KBM-7 (cell line): ENCODE measurements at regions not wholly inside any gene's neighbourhood (a gene's known extent, or its start where the extent isn't known, plus 50 kb on each side); places are given as distances from the start of the nearest gene placed in this dataset.
"Not testable (repeated sequence)": the region's sequence is repeated elsewhere in the genome, so short reads cannot be mapped to it uniquely, and the experiment has no call there.

Experiments
- DNase-seq: peaks from one replicate; pipeline ENCODE4 v3.0.0-alpha.2; 2015
- in situ Hi-C: fragments of 300-500 bp; cut with MboI; formaldehyde crosslinking; loops from 2 replicates; pipeline ENCODE4 v1.14.3; 2020; ENCODE audit warnings: low sequenced_read_pairs, low pct_unique_long_range_greater_than_20kb, mixed read lengths

DNA sequence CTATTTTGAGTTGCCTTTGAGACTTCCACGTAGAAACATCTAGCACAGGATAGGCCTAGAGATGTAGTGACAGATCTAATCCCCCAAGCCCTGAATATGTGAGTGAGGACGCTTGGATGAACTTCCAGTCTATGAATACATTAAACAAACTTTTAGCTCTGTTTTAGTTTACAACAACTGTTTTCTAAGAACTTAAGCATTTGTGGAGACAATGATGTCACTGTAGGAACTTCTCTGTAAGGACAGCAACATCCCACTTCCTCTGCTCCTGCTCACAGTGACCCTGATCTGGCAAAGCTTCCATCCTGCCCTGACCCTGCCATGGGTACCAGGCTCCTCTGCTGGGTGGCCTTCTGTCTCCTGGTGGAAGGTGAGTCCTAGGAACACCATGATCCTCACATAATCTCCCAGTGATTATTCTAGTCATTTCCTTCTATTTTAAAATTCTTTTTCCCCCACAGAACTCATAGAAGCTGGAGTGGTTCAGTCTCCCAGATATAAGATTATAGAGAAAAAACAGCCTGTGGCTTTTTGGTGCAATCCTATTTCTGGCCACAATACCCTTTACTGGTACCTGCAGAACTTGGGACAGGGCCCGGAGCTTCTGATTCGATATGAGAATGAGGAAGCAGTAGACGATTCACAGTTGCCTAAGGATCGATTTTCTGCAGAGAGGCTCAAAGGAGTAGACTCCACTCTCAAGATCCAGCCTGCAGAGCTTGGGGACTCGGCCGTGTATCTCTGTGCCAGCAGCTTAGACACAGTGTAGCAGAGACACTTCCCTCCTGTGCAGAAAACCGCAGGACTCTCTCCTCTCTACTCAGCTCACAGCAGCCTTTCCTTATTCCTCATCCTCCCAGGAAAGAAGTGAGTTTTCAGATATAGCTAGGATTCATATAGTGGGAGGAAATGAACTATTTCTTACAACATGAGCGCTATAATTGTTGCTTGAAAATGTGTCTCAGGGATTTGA is 194.4 kb upstream of the PRSS1 start:
- DNase-seq, result no peak
- in situ Hi-C loops, result no loop called here

DNA sequence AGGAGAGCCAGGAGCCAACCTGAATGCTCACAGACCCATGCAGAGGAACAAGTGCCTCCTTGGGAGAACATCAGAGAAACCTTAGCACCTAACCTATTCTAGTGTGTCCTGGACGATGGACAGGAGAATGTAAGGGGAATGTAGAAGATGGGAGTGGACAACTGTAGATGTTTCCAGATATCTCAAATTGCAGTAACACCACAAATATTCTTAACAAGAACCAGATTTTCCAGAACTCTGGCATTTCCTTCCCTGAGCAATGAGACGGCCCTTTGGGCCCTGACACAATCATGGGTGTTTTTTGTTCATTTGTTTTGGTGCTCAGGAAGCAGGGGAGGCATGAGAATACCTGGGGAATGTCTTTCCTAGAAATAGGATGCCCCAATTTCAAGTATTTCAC is 196.1 kb upstream of the PRSS1 start:
- DNase-seq, result no peak
- in situ Hi-C loops, result no loop called here

DNA sequence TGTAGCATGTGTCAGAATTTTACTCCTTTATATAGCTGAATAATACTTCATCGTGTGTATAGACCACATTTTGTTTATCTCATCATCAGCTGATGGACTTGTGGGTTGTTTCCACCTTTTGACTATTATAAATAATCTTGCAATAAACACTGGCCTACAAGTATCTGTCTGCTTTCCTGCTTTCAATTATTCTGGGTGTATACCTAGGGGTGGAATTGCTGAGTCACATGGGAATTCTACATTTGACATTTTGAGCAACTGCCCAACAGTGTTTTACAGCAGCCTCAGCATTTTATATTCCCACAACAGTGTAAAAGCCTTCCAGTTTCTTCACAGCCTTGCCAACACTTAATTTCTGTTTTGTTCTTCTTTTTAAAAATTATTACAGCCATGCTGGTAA is 200.3 kb upstream of the PRSS1 start:
- no peak for DNase-seq

DNA sequence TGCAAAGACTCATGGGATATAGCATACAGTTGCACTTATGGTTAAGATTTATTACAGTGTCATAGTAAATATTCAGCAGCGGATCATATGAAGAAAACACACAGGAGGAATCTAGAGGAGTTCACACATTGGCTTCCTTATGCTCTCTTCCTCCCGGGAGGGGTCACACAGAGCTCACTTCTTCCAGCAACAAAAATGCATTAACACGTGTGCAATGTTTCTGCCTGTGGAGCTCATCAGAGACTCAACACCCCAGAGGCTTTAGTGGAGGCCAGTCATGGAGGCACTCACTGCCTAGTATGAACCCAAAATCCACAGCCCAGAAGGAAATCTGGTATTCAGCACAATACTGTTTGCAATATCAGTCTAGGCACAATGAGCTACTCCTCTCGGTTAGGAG is 202.8 kb upstream of the PRSS1 start:
- in situ Hi-C loops, result no loop called here
- DNase-seq, result no peak

More for the DNA sequence above, 200.3 kb upstream of the PRSS1 start:
- in situ Hi-C loops, result no loop called here

DNA sequence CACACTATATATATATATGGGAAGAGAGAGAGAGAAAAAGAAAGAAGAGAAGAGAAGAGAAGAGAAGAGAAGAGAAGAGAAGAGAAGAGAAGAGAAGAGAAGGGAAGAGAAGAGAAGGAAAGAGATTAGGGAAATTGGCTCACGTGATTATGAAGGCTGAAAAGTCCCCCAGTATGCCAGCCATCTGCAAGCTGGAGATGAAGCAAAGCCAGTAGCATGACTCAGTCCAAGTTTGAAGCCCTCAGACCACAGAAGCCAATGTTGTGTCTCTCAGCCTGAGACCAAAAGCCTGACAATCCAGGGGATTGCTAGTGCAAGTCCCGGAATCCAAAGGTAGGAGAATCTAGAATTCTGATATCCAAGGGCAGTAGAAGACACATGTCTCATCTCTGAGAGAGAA is 206.3 kb upstream of the PRSS1 start:
- in situ Hi-C loops, result no loop called here
- no peak for DNase-seq

DNA sequence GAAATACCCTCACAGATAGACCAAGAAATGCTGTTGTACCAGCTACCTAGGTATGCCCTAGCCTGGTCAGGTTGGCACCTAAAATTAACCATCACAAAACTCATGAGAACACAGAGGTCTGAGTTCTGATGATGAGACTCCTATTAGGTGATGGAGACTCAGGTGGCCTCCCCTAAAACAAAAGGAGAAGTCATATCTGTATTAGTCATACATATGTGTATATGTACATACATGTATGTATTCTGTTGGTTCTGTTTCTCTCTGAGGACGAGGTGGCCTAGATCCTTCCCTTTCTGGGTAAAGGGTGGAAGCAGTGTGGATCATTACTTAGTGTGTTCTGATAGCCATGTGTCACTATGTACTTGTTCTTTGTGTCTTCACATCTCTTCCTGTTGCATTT is 207.2 kb upstream of the PRSS1 start:
- in situ Hi-C loops, result no loop called here
- DNase-seq, result no peak

DNA sequence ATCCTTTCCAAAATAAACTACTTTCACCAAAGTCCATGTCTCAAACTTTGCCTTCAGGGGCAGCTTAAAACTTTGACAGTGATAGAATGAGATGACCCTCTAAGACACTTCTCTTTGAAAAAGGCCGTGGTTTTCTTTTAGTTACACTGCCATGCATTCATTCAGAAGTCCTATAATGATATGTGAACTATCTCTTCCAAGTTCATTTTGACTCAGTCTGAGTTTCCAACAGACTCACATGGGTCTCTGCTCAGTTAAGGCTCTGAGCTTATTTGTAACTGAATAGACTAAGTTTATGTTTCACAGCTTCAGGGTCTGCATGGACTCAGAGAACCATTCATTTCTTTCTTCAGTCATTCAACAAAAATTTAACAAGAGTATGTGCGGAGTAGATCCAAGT is 208.9 kb upstream of the PRSS1 start:
- DNase-seq, result no peak
- in situ Hi-C loops, result no loop called here

DNA sequence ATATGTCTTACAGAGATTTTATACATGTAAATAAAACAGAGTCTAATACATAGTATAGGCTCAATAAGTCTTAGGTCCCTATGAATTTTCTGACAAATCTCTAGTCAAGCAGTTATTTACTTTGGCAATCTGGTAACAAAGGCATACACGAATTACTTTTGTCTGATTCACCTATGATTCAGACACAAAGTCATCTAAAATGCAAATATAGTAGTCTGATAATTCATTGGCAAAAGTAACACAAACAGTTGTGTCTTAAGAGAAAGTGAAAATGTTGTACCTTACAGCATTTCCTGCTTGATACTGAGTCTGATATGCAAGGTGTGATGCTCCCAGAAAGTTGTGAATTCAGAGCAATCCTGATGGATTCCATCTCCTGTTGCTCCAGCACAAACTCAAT is 209.4 kb upstream of the PRSS1 start:
- in situ Hi-C loops, result no loop called here
- DNase-seq, result no peak

DNA sequence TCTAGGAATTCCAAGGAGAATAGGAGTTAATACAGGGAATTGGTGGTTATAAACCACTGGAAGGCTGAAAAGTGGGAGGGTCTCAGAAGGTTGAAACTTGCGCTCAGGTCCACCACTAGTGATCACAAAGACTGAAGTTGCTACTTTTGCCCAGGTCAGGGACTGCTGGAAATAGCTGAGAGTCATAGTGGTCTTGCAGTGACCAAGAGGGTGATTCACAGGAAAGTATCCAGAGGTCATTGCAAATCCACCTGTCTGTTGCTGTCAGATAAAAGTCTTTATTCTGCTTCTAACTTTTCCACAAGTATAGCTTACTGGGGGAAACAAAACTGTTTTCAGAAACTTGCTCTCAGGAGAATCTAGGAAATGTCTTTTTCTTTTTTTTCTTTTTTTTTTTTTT is 211.5 kb upstream of the PRSS1 start:
- in situ Hi-C loops, result no loop called here
- DNase-seq, result no peak

DNA sequence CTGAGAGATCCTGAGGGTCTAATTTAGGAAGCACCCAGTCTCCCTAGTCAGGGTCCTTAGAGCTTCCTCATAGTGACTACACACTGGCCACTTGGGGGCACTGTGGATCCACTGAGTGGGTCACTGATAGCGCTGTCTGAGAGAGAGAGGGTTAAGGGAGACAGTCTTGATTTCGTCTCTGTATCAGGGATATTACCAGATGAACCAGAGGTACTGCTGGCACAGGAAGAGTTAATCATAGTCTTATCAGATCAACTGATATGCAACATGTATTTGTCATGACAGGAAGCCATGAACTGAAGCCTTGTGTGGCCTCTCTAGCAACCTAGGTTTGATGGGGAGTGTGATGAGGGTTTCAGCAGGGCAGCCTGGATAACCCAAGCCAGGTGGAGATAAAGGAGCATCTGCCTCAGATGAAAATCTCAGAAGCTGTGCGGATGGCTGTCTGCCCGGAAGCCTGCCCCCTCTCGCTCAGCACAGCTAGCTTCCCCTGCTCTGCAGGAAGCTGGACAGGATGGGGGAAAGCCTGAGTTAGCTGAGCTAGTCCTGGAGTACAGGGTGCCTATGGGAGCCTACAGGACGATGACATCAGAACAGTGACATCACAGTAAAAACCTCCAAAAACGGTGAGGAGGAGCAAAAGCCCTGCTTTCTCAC is 214.0 kb upstream of the PRSS1 start:
- in situ Hi-C loops, result no loop called here
- peak; percentile 53 for DNase-seq

DNA sequence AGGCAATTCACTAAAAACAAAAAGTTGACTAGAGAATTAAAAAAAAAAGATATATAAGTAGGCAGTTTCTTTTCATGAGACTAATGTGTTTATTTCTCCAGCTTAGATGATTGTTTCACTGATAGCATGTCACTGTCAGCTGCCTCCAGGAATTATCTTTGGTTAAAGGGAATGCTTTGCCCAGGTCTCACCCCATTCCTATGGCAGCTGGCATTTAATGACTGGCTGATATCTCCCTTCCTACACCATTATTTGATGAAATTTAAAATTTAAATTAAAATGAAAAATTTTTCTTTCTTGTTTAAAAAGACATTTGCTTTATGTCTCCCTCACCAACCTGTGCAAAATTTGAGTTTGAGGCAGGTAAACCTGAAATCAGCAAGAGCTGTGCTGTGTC is 214.5 kb upstream of the PRSS1 start:
- in situ Hi-C loops, result no loop called here
- DNase-seq, result no peak

DNA sequence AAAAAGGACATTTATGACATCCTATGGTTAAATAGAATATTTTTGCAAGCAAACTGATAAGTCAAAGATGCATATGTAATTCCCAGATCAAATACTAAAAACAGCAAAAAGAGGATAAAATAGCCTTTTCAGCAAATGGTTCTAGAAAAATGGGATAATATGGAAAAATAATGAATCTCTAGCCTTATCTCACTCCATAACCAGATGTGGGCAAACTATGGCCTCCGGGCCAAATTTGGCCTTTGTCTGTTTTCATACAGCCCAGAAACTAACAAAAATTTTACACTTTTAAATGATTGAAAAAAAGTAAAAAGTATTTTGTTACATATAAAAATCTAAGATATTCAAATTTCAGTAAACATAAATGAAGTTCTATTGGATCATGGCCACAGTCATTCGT is 215.4 kb upstream of the PRSS1 start:
- in situ Hi-C loops, result no loop called here
- DNase-seq, result no peak

DNA sequence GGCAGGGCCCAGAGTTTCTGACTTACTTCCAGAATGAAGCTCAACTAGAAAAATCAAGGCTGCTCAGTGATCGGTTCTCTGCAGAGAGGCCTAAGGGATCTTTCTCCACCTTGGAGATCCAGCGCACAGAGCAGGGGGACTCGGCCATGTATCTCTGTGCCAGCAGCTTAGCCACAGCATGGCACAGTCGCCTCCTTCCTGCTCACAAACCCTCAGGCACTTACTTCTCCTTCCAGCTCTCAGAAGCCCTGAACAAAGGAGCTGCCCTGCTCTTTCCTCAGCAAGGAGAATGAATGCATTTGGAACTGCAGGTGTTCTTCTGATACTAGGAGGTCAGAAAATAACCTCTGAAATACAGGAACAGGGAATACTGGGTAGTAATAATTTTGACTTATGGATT is 219.7 kb upstream of the PRSS1 start:
- DNase-seq, result no peak
- in situ Hi-C loops, result no loop called here

DNA sequence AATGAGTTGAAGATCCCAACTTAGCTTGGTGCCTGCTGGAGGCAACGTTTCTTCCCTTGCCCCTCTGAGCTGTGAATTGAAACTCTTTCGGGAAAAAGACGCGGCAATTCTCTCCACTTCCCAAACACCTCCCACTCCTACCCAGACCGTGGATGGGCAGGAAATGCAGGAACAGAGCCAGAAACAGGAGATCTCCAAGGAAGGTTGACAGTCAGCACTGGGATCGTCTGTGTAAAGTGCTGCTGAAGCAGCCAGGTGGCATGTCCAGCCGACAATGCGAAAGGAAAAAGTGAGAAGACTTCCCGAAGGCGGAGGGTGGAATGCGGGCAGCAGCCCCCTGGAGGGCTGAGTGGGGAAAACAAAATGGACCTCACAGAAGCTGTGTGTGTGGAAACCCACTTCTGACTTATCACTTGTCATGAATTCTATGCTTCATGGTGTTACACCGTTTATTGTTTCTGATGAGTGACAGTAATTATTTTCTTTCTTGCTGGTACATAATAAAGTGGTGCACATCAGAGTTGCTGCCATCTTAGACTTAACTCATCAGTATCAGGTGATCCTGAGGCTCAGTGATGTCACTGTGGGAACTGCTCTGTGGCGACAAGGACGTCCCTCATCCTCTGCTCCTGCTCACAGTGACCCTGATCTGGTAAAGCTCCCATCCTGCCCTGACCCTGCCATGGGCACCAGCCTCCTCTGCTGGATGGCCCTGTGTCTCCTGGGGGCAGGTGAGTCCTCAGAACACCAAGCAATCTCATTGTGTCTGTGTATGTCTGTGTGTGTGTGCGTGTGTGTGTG is 220.5 kb upstream of the PRSS1 start:
- DNase-seq, result no peak
- in situ Hi-C loops, result no loop called here

DNA sequence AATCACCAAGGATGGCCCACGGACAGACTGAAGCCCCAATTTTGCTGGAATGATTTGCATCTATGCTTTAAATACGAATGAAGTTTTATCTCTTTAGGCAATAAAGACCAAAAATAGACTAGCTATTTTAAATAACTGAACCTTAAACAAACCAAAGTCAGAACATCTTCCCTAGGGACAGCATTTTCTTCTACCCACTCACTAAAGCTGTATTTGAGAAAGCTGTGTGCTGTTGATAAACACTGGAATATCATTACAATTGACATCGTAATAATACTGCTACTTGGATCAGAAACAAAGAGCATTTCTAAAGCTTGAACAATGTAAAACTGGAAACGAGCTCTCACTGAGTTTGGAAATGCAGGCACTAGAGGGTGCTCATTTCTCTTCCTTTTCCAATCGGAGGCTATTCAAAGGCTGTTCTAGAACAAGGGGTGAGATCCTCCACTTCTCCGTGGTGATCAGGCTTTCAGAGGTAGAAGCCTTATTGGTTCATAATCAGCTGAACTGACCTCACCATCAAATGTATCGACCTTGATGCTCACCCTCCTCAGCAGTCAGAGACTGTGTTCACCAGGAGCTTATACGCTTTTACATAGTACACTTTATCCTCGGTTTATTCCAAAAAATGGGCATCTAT is 225.3 kb upstream of the PRSS1 start:
- in situ Hi-C loops, result no loop called here
- no peak for DNase-seq

DNA sequence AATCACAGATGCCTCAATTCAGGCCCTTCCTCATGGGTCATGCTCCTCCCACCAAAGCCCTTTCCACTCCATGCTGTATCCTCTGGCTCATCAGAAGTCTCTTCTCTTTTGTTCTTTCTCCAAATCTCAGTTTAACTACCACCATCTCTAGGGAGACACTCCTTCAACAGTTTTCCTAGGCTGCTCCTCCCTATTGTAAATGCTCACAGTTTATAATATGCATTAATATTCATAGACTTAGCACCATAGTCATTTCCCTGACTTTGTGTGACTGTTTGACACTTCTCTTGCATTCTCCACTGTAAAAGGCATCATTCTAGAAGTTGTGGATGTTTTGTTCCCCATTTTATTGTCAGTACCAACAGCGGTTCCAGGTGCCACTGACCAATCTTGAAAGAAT is 226.5 kb upstream of the PRSS1 start:
- no peak for DNase-seq
- in situ Hi-C loops, result no loop called here

DNA sequence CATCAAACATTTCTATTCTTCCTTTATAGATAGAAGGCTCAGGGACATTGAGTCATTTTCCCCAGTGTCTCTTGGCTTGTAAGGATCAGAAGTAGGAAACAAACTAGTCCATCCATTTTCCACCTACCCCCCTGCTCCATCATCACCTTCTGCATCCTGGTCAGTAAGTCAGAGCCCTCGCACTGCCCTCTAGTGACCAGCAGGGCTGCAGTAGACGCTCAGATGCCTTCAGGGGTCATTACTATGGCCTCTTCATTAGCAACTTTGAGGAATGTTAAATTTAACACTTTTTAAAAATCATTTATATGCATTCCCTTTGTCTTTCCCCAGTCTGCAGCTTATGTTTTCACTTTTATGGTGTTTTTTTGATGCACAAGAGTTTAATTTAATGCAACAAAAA is 228.4 kb upstream of the PRSS1 start:
- in situ Hi-C loops, DNase-seq: not testable (repeated sequence)

DNA sequence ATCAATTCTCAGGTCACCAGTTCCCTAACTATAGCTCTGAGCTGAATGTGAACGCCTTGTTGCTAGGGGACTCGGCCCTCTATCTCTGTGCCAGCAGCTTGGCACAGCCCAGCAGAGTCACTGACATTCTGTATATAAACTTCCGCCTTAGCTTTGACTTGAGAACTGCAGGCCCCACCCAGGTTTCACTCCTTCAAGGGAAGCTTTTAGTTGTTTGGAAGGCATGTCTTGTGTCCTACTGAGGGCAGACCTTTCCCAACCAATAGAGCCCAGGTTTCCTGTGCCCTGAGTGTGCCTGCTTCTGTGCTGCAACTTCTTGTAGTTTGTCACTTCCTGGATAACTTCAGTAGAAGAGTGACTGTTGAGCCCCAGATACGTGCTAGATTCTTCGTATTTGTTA is 228.8 kb upstream of the PRSS1 start:
- in situ Hi-C loops, DNase-seq: not testable (repeated sequence)
